ENCODE measurements at regions not wholly inside any gene's neighbourhood (a gene's known extent, or its start where the extent isn't known, plus 50 kb on each side); places are given as distances from the start of the nearest gene placed in this dataset.

DNA sequence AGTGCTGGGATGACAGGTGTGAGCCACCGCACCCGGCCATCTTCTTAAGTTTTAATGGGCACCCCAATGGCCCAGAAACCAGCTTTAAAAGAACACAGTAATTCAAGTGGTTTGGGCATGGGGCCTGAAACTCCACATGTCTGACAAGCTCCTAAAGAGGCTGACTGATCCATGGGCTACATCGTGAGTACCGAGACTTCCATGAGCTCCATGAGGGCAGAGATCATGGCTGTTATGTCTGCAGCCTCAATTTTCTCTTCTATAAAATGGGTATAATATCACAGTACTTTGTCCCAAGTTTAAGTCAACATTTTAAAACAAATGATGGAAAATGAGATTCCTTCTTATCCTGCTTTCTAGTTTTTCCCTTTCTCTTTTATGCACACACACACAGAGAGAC, 397.6 kb upstream of the MAF start:
- TF ChIP-seq POLR2A (IDR thresholded peaks at IDR 0.05) = no peak
- TF ChIP-seq, protein P1, sequence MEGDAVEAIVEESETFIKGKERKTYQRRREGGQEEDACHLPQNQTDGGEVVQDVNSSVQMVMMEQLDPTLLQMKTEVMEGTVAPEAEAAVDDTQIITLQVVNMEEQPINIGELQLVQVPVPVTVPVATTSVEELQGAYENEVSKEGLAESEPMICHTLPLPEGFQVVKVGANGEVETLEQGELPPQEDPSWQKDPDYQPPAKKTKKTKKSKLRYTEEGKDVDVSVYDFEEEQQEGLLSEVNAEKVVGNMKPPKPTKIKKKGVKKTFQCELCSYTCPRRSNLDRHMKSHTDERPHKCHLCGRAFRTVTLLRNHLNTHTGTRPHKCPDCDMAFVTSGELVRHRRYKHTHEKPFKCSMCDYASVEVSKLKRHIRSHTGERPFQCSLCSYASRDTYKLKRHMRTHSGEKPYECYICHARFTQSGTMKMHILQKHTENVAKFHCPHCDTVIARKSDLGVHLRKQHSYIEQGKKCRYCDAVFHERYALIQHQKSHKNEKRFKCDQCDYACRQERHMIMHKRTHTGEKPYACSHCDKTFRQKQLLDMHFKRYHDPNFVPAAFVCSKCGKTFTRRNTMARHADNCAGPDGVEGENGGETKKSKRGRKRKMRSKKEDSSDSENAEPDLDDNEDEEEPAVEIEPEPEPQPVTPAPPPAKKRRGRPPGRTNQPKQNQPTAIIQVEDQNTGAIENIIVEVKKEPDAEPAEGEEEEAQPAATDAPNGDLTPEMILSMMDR (IDR thresholded peaks at IDR 0.05) = no peak
